K562 (cell line): ENCODE measurements at regions not wholly inside any gene's neighbourhood (a gene's known extent, or its start where the extent isn't known, plus 50 kb on each side); places are given as distances from the start of the nearest gene placed in this dataset.

Source experiments
- ATAC-seq: fragments of 200-7000 bp; cut with Tn5 transposase; 3 replicates; pipeline ENCODE4 v1.9.1; 2020; ENCODE audit warnings: moderate library complexity
- BruUV-seq: library from RNA; stranded (reverse); fragments of 400-500 nt; replicated peaks from 2 replicates; lab custom pipeline; 2021; lab: Mats Ljungman, UMichigan
- CTCF ChIA-PET: fragments of 300-600 bp; formaldehyde crosslinking; extraction: SDS; loops from one replicate; lab custom pipeline; 2021; ENCODE audit warnings: low intra/inter-chr PET ratio; lab: Yijun Ruan, JAX
- POLR2A ChIA-PET: fragments of 300-600, 350-650 bp; sonication (Branson Sonifier 250); formaldehyde crosslinking; extraction: SDS; loops from one replicate; lab custom pipeline; 2021; ENCODE audit warnings: antibody characterized with exemption, inconsistent platforms; lab: Yijun Ruan, JAX
- DNase-seq, 4 experiments: peaks; one replicate each; pipeline versions ENCODE4 v3.0.0 to v3.0.0-alpha.2; 2011 to 2018; ENCODE audit warnings: low spot score in 3 of 4, mixed read lengths in 3 of 4; ENCODE audit errors: extremely low read depth in 1 of 4
- FAIRE-seq: peaks from 2 replicates; lab custom pipeline; 2011; peaks lifted over from hg19 to GRCh38; lab: Jason Lieb, UNC
- H2AFZ ChIP-seq: 2 replicates; pipeline ENCODE4 v1.6.0; 2011; ENCODE audit warnings: low read depth, low read length, control low read depth, inconsistent platforms
- H3K27ac ChIP-seq: fragments of 200-600 bp; 3 replicates; pipeline ENCODE4 v1.8.0; 2011; ENCODE audit warnings: low read depth, mild to moderate bottlenecking, control low read depth, inconsistent platforms, low read length, moderate library complexity, mixed read lengths; ENCODE audit errors: extremely low read depth
- H3K27me3 ChIP-seq, 2 experiments: fragments of 300-600 bp in 1 of 2; 2 replicates in 1 of 2; 3 replicates in 1 of 2; pipeline versions ENCODE4 v1.6.0 to v1.8.0; 2011; ENCODE audit warnings: inconsistent platforms in 2 of 2, low read length in 2 of 2, mild to moderate bottlenecking in 1 of 2, mixed read lengths in 1 of 2, moderate library complexity in 1 of 2; ENCODE audit not compliant: control insufficient read depth in 2 of 2, insufficient read depth in 2 of 2
- H3K36me3 ChIP-seq: fragments of 300-600 bp; 3 replicates; pipeline ENCODE4 v1.8.0; 2011; ENCODE audit warnings: mild to moderate bottlenecking, low read length, inconsistent platforms; ENCODE audit not compliant: control insufficient read depth, insufficient read depth
- H3K4me1 ChIP-seq, 2 experiments: fragments of 200-600 bp in 1 of 2; replicated peaks in 1 of 2; 2 replicates in 1 of 2; 3 replicates in 1 of 2; pipeline versions ENCODE4 v1.5.1 to v1.8.0; 2011; ENCODE audit warnings: inconsistent platforms in 2 of 2, low read length in 2 of 2, mild to moderate bottlenecking in 1 of 2, mixed read lengths in 1 of 2, moderate library complexity in 1 of 2; ENCODE audit not compliant: control insufficient read depth in 2 of 2, insufficient read depth in 2 of 2
- H3K4me2 ChIP-seq: 2 replicates; pipeline ENCODE4 v1.6.1; 2011; ENCODE audit warnings: low read length, control low read depth, inconsistent platforms, mixed read lengths; ENCODE audit not compliant: insufficient read depth
- H3K4me3 ChIP-seq: fragments of 200-600 bp; sonication (generic), shearing (Covaris generic); 2 replicates; pipeline ENCODE4 v1.5.1; 2016; ENCODE audit warnings: control low read depth, inconsistent platforms
- H3K79me2 ChIP-seq: fragments of 200-600 bp; 3 replicates; pipeline ENCODE4 v1.8.0; 2011; ENCODE audit warnings: low read length, inconsistent platforms; ENCODE audit not compliant: control insufficient read depth, insufficient read depth
- H3K9ac ChIP-seq, 2 experiments: 2 replicates each; pipeline versions ENCODE4 v1.6.0 to v1.6.1; 2011; ENCODE audit warnings: low read depth in 2 of 2, low read length in 2 of 2, control low read depth in 1 of 2, inconsistent platforms in 1 of 2, mild to moderate bottlenecking in 1 of 2, mixed read lengths in 1 of 2; ENCODE audit not compliant: insufficient read depth in 1 of 2
- H3K9me1 ChIP-seq: one replicate; pipeline ENCODE4 v1.6.0; 2011; ENCODE audit warnings: inconsistent platforms, mild to moderate bottlenecking, low read length, moderate library complexity; ENCODE audit not compliant: control insufficient read depth, insufficient read depth
- H3K9me3 ChIP-seq: replicated peaks from 2 replicates; pipeline ENCODE4 v1.5.1; 2011; ENCODE audit warnings: low read depth, low read length, inconsistent platforms; ENCODE audit not compliant: control insufficient read depth, insufficient read depth
- H4K20me1 ChIP-seq: replicated peaks from 2 replicates; pipeline ENCODE4 v1.6.1; 2011; ENCODE audit warnings: low read length, inconsistent platforms, mixed read lengths; ENCODE audit not compliant: control insufficient read depth, insufficient read depth
- ATF6 ChIP-seq: sonication (generic); formaldehyde crosslinking; IDR thresholded peaks from 2 replicates; pipeline ENCODE4 v1.4.0; 2020; ENCODE audit warnings: mild to moderate bottlenecking, missing genetic modification reagents
- BRF1 ChIP-seq: IDR thresholded peaks from 3 replicates; pipeline ENCODE4 v1.6.1; 2011; ENCODE audit warnings: borderline replicate concordance, mild to moderate bottlenecking; ENCODE audit not compliant: insufficient read length; ENCODE audit errors: extremely low read depth
- CCAR2 ChIP-seq: fragments of 200-400 bp; formaldehyde crosslinking; IDR thresholded peaks from 2 replicates; pipeline ENCODE4 v1.6.1; 2017; ENCODE audit warnings: mild to moderate bottlenecking, low read depth, low read length
- ELF1 ChIP-seq: fragments of 200-800 bp; sonication (Bioruptor generic); IDR thresholded peaks from 2 replicates; pipeline ENCODE4 v1.6.1; 2016; ENCODE audit warnings: missing genetic modification characterization, missing compliant biosample characterization
- JUN ChIP-seq, 2 experiments: sonication (generic) in 1 of 2; formaldehyde crosslinking in 1 of 2; IDR thresholded peaks; 2 replicates each; pipeline versions ENCODE4 v1.6.1 to v1.8.0; 2012 to 2022; ENCODE audit warnings: borderline replicate concordance in 2 of 2, mild to moderate bottlenecking in 2 of 2, improper control_type of control experiment in 1 of 2, low read depth in 1 of 2, low read length in 1 of 2, missing genetic modification reagents in 1 of 2
- PHF21A ChIP-seq: fragments of 450-650 bp; IDR thresholded peaks from 2 replicates; pipeline ENCODE4 v1.6.1; 2017; ENCODE audit warnings: low read depth, borderline replicate concordance
- ZBTB7A ChIP-seq: IDR thresholded peaks from 2 replicates; pipeline ENCODE4 v1.6.1; 2011; ENCODE audit warnings: low read depth, mild to moderate bottlenecking, low read length, moderate library complexity, borderline replicate concordance; ENCODE audit not compliant: control insufficient read depth
- ZNF395 ChIP-seq: fragments of 200-800 bp; sonication (Bioruptor generic); IDR thresholded peaks from 2 replicates; pipeline ENCODE4 v1.6.1; 2017; ENCODE audit warnings: missing genetic modification characterization, missing compliant biosample characterization
- ZNF584 ChIP-seq: fragments of 200-800 bp; sonication (Bioruptor generic); IDR thresholded peaks from 2 replicates; pipeline ENCODE4 v1.6.1; 2016; ENCODE audit warnings: low read depth, mild to moderate bottlenecking, missing genetic modification characterization, missing compliant biosample characterization
- WGBS: fragments of 100-300 bp; shearing (Covaris generic); methylation state at CpG from one replicate; pipeline ENCODE4 v1.1.6; 2016; ENCODE audit warnings: low coverage, mixed read lengths; ENCODE audit not compliant: insufficient coverage; ENCODE audit errors: missing lambda C conversion rate; 5-methylcytosine and 5-hydroxymethylcytosine counted together
- in situ Hi-C: fragments of 300-500 bp; cut with MboI; formaldehyde crosslinking; loops from 4 replicates; pipeline ENCODE4 v1.15.0; 2018; ENCODE audit warnings: inconsistent platforms, mixed read lengths
- intact Hi-C: fragments of 100-400 bp; cut with micrococcal nuclease; formaldehyde crosslinking; loops from 2 replicates; pipeline ENCODE4 v1.14.2; 2022

GRCh38 chr21:41600961-41601572 lies 93.1 kb upstream of the TMPRSS2 start:
- H3K9me3 ChIP-seq: no peaks in the 10 kb centered on the region; the same call in 1 of the 2 replicates
- DNase-seq (no peak), FAIRE-seq (no peak), ATAC-seq (no peak)
- no peak overlapping the region for H2AFZ ChIP-seq
- H4K20me1 ChIP-seq: no peaks in the 10 kb centered on the region; the same call in 1 of the 2 replicates
- H3K9me1 ChIP-seq: no peaks in the 10 kb centered on the region
- no peak overlapping the region for H3K4me3 ChIP-seq
- under 1% methylated on average over 10 of the region's 10 CpGs for WGBS
- BruUV-seq: no TSS peak
- TF ChIP-seq ZNF395 (CRISPR knock-in tag): no peak
- peaks cover 0 to 4% of the 10 kb centered on the region in 2 experiments; a peak in 1 of 5 replicates for H3K4me1 ChIP-seq
- H3K9ac ChIP-seq: no peak overlapping the region
- ChIA-PET CTCF (no interaction called here), POLR2A (no interaction called here)
- H3K79me2 ChIP-seq: no peaks in the 10 kb centered on the region
- intact Hi-C loops: no loop called here
- no peaks in the 10 kb centered on the region for H3K36me3 ChIP-seq
- H3K27me3 ChIP-seq: peaks cover 10 to 34% of the 10 kb centered on the region in 2 experiments; a peak in 4 of 5 replicates
- no peak overlapping the region for H3K4me2 ChIP-seq
- no peak overlapping the region for H3K27ac ChIP-seq
- in situ Hi-C loops: no loop called here

- Histone ChIP-seq H4K20me1 (no peaks in the 10 kb centered on the region; the same call in 1 of the 2 replicates), H3K9me3 (no peaks in the 10 kb centered on the region; the same call in 1 of the 2 replicates), H3K9ac (no peak overlapping the region), H2AFZ (no peak overlapping the region), H3K4me2 (no peak overlapping the region), H3K27me3 (peaks cover 8 to 30% of the 10 kb centered on the region in 2 experiments; a peak in 4 of 5 replicates), H3K79me2 (no peaks in the 10 kb centered on the region), H3K4me3 (no peak overlapping the region), H3K9me1 (no peaks in the 10 kb centered on the region), H3K4me1 (peaks cover 0 to 3% of the 10 kb centered on the region in 2 experiments; a peak in 1 of 5 replicates), H3K36me3 (no peaks in the 10 kb centered on the region), H3K27ac (no peak overlapping the region)
- BruUV-seq: no TSS peak
- 2% methylated on average over 9 of the region's 9 CpGs for WGBS
- no peak for ATAC-seq
- POLR2A ChIA-PET: no interaction called here
- intact Hi-C loops (no loop called here), in situ Hi-C loops (no loop called here)
- FAIRE-seq: no peak
- DNase-seq: no peak
- CTCF ChIA-PET: no interaction called here
- no peak for TF ChIP-seq BRF1
- no peak for TF ChIP-seq ZNF584 (CRISPR knock-in tag)
- TF ChIP-seq ATF6 (CRISPR knock-in tag): no peak
- no peak for TF ChIP-seq PHF21A
- TF ChIP-seq ELF1 (tag): no peak
- TF ChIP-seq ZBTB7A: no peak
- no peak for TF ChIP-seq CCAR2
- TF ChIP-seq JUN (IDR thresholded peaks at IDR 0.05; ENCODE audit: borderline replicate concordance, low read depth, low read length): no peak
- TF ChIP-seq JUN (CRISPR knock-in tag; IDR thresholded peaks at IDR 0.05; ENCODE audit: borderline replicate concordance): no peak
Measured at GRCh38 chr21:41600556-41600955, 92.6 kb upstream of the TMPRSS2 start.
